ENCODE measurements at regions not wholly inside any gene's neighbourhood (a gene's known extent, or its start where the extent isn't known, plus 50 kb on each side); places are given as distances from the start of the nearest gene placed in this dataset.

- no peak for DNase-seq
Measured at GRCh38 chr10:4730998-4731397, 95.0 kb upstream of the AKR1E2 start.

- DNase-seq = no peak
Measured at GRCh38 chr10:4725917-4726606, 99.9 kb upstream of the AKR1E2 start.

- no peak for DNase-seq
Measured at GRCh38 chr10:4723860-4724259, 102.1 kb upstream of the AKR1E2 start.

- DNase-seq = no peak
Measured at GRCh38 chr10:4721999-4722753, 103.8 kb upstream of the AKR1E2 start.

GRCh38 chr10:4720463-4720862 lies 105.5 kb upstream of the AKR1E2 start:
- no peak for DNase-seq

GRCh38 chr10:4719671-4720070 lies 106.3 kb upstream of the AKR1E2 start:
- no peak for DNase-seq

GRCh38 chr10:4719036-4719435 lies 107.0 kb upstream of the AKR1E2 start:
- no peak for DNase-seq

- no peak for DNase-seq
Measured at GRCh38 chr10:4718544-4718943, 107.5 kb upstream of the AKR1E2 start.

- no peak for DNase-seq
Measured at GRCh38 chr10:4717670-4718069, 108.3 kb upstream of the AKR1E2 start.

- DNase-seq = no peak
Measured at GRCh38 chr10:4710858-4711257, 115.1 kb upstream of the AKR1E2 start.

- DNase-seq = no peak
Measured at GRCh38 chr10:4708123-4708759, 117.8 kb upstream of the AKR1E2 start.

- no peak for DNase-seq
Measured at GRCh38 chr10:4707221-4707620, 118.8 kb upstream of the AKR1E2 start.

GRCh38 chr10:4704034-4704545 lies 121.9 kb upstream of the AKR1E2 start:
- no peak for DNase-seq

GRCh38 chr10:4701016-4701415 lies 125.0 kb upstream of the AKR1E2 start:
- no peak for DNase-seq

GRCh38 chr10:4699950-4700730 lies 125.9 kb upstream of the AKR1E2 start:
- no peak for DNase-seq

- no peak for DNase-seq
Measured at GRCh38 chr10:4698075-4698474, 127.9 kb upstream of the AKR1E2 start.

GRCh38 chr10:4696186-4696585 lies 129.8 kb upstream of the AKR1E2 start:
- DNase-seq = no peak

GRCh38 chr10:4693967-4694366 lies 132.0 kb upstream of the AKR1E2 start:
- DNase-seq = no peak

- DNase-seq = no peak
Measured at GRCh38 chr10:4692206-4692605, 133.8 kb upstream of the AKR1E2 start.

- DNase-seq = no peak
Measured at GRCh38 chr10:4691776-4692175, 134.2 kb upstream of the AKR1E2 start.

GRCh38 chr10:4691301-4691700 lies 134.7 kb upstream of the AKR1E2 start:
- no peak for DNase-seq

GRCh38 chr10:4688601-4689000 lies 137.4 kb upstream of the AKR1E2 start:
- DNase-seq = no peak

GRCh38 chr10:4688168-4688567 lies 137.8 kb upstream of the AKR1E2 start:
- DNase-seq = no peak
